ENCODE measurements at regions not wholly inside any gene's neighbourhood (a gene's known extent, or its start where the extent isn't known, plus 50 kb on each side); places are given as distances from the start of the nearest gene placed in this dataset.

DNA sequence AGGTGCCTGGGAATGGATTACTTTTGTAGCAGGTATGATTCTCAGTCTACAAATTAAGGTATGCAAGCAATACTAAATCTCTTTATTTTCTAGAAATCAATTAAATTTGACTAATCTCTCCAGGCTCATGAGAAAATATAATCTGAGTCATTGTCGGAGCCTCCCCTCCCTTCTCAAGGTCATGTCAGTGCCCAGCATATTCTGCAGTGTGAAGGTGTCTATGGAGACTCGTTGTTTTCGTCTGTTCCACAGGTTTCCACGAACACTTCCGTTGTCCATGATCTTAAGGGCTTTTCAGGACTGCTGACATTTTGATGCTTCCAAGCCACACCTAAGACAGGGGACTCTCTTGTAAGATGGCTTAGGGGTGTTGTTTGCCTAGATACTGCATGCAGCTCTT is 56.6 kb upstream of the SCOC start:
- BruUV-seq (replicated peaks) = no TSS peak
- Histone ChIP-seq H3K4me1 (ENCODE audit: control insufficient read depth, insufficient read depth, low read length) (no peaks in the 10 kb centered on the region), H3K27me3 (replicated peaks in 1 of 2; ENCODE audit: control insufficient read depth in 2 of 2, insufficient read depth in 2 of 2, low read length in 1 of 2) (no peaks in the 10 kb centered on the region; a peak in 1 of 4 replicates), H2AFZ (ENCODE audit: control insufficient read depth, low read depth, low read length) (no peak overlapping the region), H3K4me3 (no peak overlapping the region), H3K9ac (ENCODE audit: control insufficient read depth, insufficient read depth, low read length) (no peak overlapping the region), H3K9me3 (replicated peaks; ENCODE audit: control insufficient read depth, insufficient read depth, low read length) (no peaks in the 10 kb centered on the region), H3K4me2 (ENCODE audit: control insufficient read depth, insufficient read depth) (no peak overlapping the region), H3K79me2 (ENCODE audit: control insufficient read depth, insufficient read depth, low read length) (no peaks in the 10 kb centered on the region), H4K20me1 (ENCODE audit: control insufficient read depth, insufficient read depth) (no peaks in the 10 kb centered on the region), H3K36me3 (ENCODE audit: control insufficient read depth in 2 of 2, insufficient read depth in 2 of 2, low read length in 1 of 2) (no peaks in the 10 kb centered on the region), H3K27ac (ENCODE audit: control insufficient read depth, insufficient read depth) (no peak overlapping the region)
- WGBS (ENCODE audit: insufficient coverage, insufficient replicate concordance, low lambda C conversion rate, missing lambda C conversion rate) = 3% methylated on average over 5 of the region's 5 CpGs
- ATAC-seq = no peak
- CTCF ChIA-PET = no interaction called here
- POLR2A ChIA-PET = no interaction called here
- FAIRE-seq = no peak
- no peak for DNase-seq (ENCODE audit: low read depth, low spot score)
- intact Hi-C loops (cut with micrococcal nuclease; ENCODE audit: unreplicated experiment) = no loop called here
- RAD21 ChIA-PET (ENCODE audit: unreplicated experiment) = no interaction called here
- in situ Hi-C loops (cut with MboI) = no loop called here
- TF ChIP-seq ZSCAN29 (IDR thresholded peaks at IDR 0.05) (no peak), PAX5 (IDR thresholded peaks at IDR 0.05; ENCODE audit: borderline replicate concordance, low read depth, low read length) (no peak), PAX8 (IDR thresholded peaks at IDR 0.05) (no peak), IRF4 (IDR thresholded peaks at IDR 0.05; ENCODE audit: low read depth, low read length) (no peak), POLR2AphosphoS2 (IDR thresholded peaks at IDR 0.05; ENCODE audit: low read depth, low read length) (no peak)
- TF ChIP-seq, protein P1, sequence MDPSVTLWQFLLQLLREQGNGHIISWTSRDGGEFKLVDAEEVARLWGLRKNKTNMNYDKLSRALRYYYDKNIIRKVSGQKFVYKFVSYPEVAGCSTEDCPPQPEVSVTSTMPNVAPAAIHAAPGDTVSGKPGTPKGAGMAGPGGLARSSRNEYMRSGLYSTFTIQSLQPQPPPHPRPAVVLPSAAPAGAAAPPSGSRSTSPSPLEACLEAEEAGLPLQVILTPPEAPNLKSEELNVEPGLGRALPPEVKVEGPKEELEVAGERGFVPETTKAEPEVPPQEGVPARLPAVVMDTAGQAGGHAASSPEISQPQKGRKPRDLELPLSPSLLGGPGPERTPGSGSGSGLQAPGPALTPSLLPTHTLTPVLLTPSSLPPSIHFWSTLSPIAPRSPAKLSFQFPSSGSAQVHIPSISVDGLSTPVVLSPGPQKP (IDR thresholded peaks at IDR 0.05; ENCODE audit: low read depth, low read length) = no peak
- TF ChIP-seq, protein P2, sequence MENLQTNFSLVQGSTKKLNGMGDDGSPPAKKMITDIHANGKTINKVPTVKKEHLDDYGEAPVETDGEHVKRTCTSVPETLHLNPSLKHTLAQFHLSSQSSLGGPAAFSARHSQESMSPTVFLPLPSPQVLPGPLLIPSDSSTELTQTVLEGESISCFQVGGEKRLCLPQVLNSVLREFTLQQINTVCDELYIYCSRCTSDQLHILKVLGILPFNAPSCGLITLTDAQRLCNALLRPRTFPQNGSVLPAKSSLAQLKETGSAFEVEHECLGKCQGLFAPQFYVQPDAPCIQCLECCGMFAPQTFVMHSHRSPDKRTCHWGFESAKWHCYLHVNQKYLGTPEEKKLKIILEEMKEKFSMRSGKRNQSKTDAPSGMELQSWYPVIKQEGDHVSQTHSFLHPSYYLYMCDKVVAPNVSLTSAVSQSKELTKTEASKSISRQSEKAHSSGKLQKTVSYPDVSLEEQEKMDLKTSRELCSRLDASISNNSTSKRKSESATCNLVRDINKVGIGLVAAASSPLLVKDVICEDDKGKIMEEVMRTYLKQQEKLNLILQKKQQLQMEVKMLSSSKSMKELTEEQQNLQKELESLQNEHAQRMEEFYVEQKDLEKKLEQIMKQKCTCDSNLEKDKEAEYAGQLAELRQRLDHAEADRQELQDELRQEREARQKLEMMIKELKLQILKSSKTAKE (IDR thresholded peaks at IDR 0.05; ENCODE audit: low read depth, poor library complexity, severe bottlenecking) = no peak
- TF ChIP-seq, protein P3, sequence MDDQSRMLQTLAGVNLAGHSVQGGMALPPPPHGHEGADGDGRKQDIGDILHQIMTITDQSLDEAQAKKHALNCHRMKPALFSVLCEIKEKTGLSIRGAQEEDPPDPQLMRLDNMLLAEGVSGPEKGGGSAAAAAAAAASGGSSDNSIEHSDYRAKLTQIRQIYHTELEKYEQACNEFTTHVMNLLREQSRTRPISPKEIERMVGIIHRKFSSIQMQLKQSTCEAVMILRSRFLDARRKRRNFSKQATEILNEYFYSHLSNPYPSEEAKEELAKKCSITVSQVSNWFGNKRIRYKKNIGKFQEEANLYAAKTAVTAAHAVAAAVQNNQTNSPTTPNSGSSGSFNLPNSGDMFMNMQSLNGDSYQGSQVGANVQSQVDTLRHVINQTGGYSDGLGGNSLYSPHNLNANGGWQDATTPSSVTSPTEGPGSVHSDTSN (IDR thresholded peaks at IDR 0.05; ENCODE audit: insufficient replicate concordance, low read depth, low read length) = no peak
- SMC1A ChIA-PET (ENCODE audit: uncharacterized antibody, unreplicated experiment) = no interaction called here

Measured in GM12878 (cell line).